Endodermal cell (in vitro differentiated cells): ENCODE measurements at regions not wholly inside any gene's neighbourhood (a gene's known extent, or its start where the extent isn't known, plus 50 kb on each side); places are given as distances from the start of the nearest gene placed in this dataset.

Experiments used
- DNase-seq: peaks from one replicate; pipeline ENCODE4 v3.0.0-alpha.2; 2017
- H3K27ac ChIP-seq: 2 replicates; pipeline ENCODE4 v1.5.1; 2013; ENCODE audit warnings: mild to moderate bottlenecking, low read depth, low read length, moderate library complexity
- H3K27me3 ChIP-seq: 2 replicates; pipeline ENCODE4 v1.6.1; 2013; ENCODE audit warnings: mild to moderate bottlenecking, low read length, moderate library complexity; ENCODE audit not compliant: insufficient read depth, control insufficient read depth, poor library complexity, severe bottlenecking
- H3K36me3 ChIP-seq: 2 replicates; pipeline ENCODE4 v1.7.0; 2013; ENCODE audit warnings: mild to moderate bottlenecking, low read length, moderate library complexity; ENCODE audit not compliant: control insufficient read depth, insufficient read depth
- H3K4me1 ChIP-seq: one replicate; pipeline ENCODE4 v1.7.0; 2013; ENCODE audit warnings: low read length; ENCODE audit not compliant: control insufficient read depth, insufficient read depth
- H3K4me3 ChIP-seq: 2 replicates; pipeline ENCODE4 v1.5.1; 2013; ENCODE audit warnings: mild to moderate bottlenecking, low read length, moderate library complexity
- H3K9ac ChIP-seq: 2 replicates; pipeline ENCODE4 v1.6.1; 2013; ENCODE audit warnings: mild to moderate bottlenecking, low read length, moderate library complexity; ENCODE audit not compliant: poor library complexity, severe bottlenecking; ENCODE audit errors: extremely low read depth
- H3K9me3 ChIP-seq: 2 replicates; pipeline ENCODE4 v1.6.1; 2013; ENCODE audit warnings: mild to moderate bottlenecking, low read length, moderate library complexity; ENCODE audit not compliant: control insufficient read depth
- H3K27ac Mint-ChIP-seq: 2 replicates; pipeline ENCODE4 v1.8.0; 2020; ENCODE audit warnings: mixed read lengths
- H3K27me3 Mint-ChIP-seq: 2 replicates; pipeline ENCODE4 v1.8.0; 2021; ENCODE audit warnings: mild to moderate bottlenecking, mixed read lengths; ENCODE audit not compliant: insufficient read depth
- H3K36me3 Mint-ChIP-seq: 2 replicates; pipeline ENCODE4 v1.8.0; 2020; ENCODE audit warnings: low read depth, mixed read lengths
- H3K4me1 Mint-ChIP-seq: 2 replicates; pipeline ENCODE4 v1.8.0; 2020; ENCODE audit warnings: mixed read lengths
- H3K4me3 Mint-ChIP-seq: 2 replicates; pipeline ENCODE4 v1.8.0; 2020; ENCODE audit warnings: mild to moderate bottlenecking, moderate library complexity, mixed read lengths
- H3K9me3 Mint-ChIP-seq: 2 replicates; pipeline ENCODE4 v1.8.0; 2020; ENCODE audit warnings: mild to moderate bottlenecking, mixed read lengths
- CTCF ChIP-seq: fragments of 200-600 bp; sonication (generic); conservative IDR thresholded peaks from 2 replicates; pipeline ENCODE4 v1.5.0; 2021; ENCODE audit warnings: antibody characterized with exemption, mild to moderate bottlenecking
- WGBS, 2 experiments: methylation state at CpG; one replicate each; pipeline versions ENCODE4 v1.1.5 to v1.1.7; 2013; ENCODE audit warnings: missing lambda C conversion rate in 2 of 2, mixed read lengths in 1 of 2; ENCODE audit not compliant: insufficient coverage in 1 of 2, insufficient read length in 1 of 2; 5-methylcytosine and 5-hydroxymethylcytosine counted together

GRCh38 chr3:33932010-33932764 is 133.8 kb downstream of the PDCD6IP start:
- Mint-ChIP-seq H3K9me3 (peaks cover 3% of the 10 kb centered on the region), H3K36me3 (no peaks in the 10 kb centered on the region), H3K27ac (no peak overlapping the region), H3K27me3 (peaks cover 3% of the 10 kb centered on the region), H3K4me3 (no peak overlapping the region), H3K4me1 (peaks cover 8% of the 10 kb centered on the region)
- H3K9me3 ChIP-seq, result no peaks in the 10 kb centered on the region
- no peaks in the 10 kb centered on the region for H3K27me3 ChIP-seq
- WGBS, 2 experiments, result 89 to 100% methylated on average over 2 to 6 of the region's 6 CpGs
- DNase-seq, result no peak
- H3K4me1 ChIP-seq, result no peaks in the 10 kb centered on the region
- H3K4me3 ChIP-seq, result no peak overlapping the region
- no peak overlapping the region for H3K27ac ChIP-seq
- no peak overlapping the region for H3K9ac ChIP-seq
- H3K36me3 ChIP-seq, result no peaks in the 10 kb centered on the region
- no peak for TF ChIP-seq CTCF

- Mint-ChIP-seq H3K36me3 (no peaks in the 10 kb centered on the region), H3K4me1 (peaks cover 8% of the 10 kb centered on the region), H3K27me3 (peaks cover 6% of the 10 kb centered on the region), H3K4me3 (no peak overlapping the region), H3K9me3 (peaks cover 3% of the 10 kb centered on the region), H3K27ac (no peak overlapping the region)
- DNase-seq, result no peak
- Histone ChIP-seq H3K9me3 (no peaks in the 10 kb centered on the region), H3K4me1 (no peaks in the 10 kb centered on the region), H3K9ac (no peak overlapping the region), H3K27ac (no peak overlapping the region), H3K4me3 (no peak overlapping the region), H3K27me3 (no peaks in the 10 kb centered on the region), H3K36me3 (no peaks in the 10 kb centered on the region)
- TF ChIP-seq CTCF, result no peak
- WGBS, 2 experiments, result 96 to 100% methylated on average over 1 to 3 of the region's 3 CpGs
These were observed 137.9 kb downstream of the PDCD6IP start for GRCh38 chr3:33936171-33936920.

GRCh38 chr3:33936921-33937525 is 138.6 kb downstream of the PDCD6IP start:
- no peaks in the 10 kb centered on the region for H3K36me3 ChIP-seq
- H3K4me3 Mint-ChIP-seq, result no peak overlapping the region
- no peak overlapping the region for H3K9ac ChIP-seq
- H3K27ac ChIP-seq, result no peak overlapping the region
- peaks cover 6% of the 10 kb centered on the region for H3K27me3 Mint-ChIP-seq
- H3K4me1 Mint-ChIP-seq, result peaks cover 8% of the 10 kb centered on the region
- 80 to 92% methylated on average over 1 of the region's 1 CpG for WGBS, 2 experiments
- H3K27me3 ChIP-seq, result no peaks in the 10 kb centered on the region
- no peak overlapping the region for H3K27ac Mint-ChIP-seq
- no peaks in the 10 kb centered on the region for H3K36me3 Mint-ChIP-seq
- DNase-seq, result no peak
- no peak overlapping the region for H3K4me3 ChIP-seq
- no peaks in the 10 kb centered on the region for H3K9me3 ChIP-seq
- no peak for TF ChIP-seq CTCF
- H3K9me3 Mint-ChIP-seq, result peaks cover 3% of the 10 kb centered on the region
- H3K4me1 ChIP-seq, result no peaks in the 10 kb centered on the region
